Prostate gland (tissue), 2 donors: ENCODE measurements at regions not wholly inside any gene's neighbourhood (a gene's known extent, or its start where the extent isn't known, plus 50 kb on each side); places are given as distances from the start of the nearest gene placed in this dataset.

Source experiments
- CTCF ChIP-seq, 4 experiments: fragments of 200-600 bp in 2 of 4; fragments of 450-650 bp in 2 of 4; sonication (generic) in 2 of 4; IDR thresholded peaks; 1 replicate in 3 of 4; 2 replicates in 1 of 4; pipeline ENCODE4 v1.5.1; 2016 to 2019; ENCODE audit warnings: antibody characterized with exemption in 4 of 4, mild to moderate bottlenecking in 2 of 4, moderate library complexity in 2 of 4
- POLR2A ChIP-seq: fragments of 450-650 bp; IDR thresholded peaks from one replicate; pipeline ENCODE4 v1.6.1; 2016; ENCODE audit warnings: antibody characterized with exemption, mild to moderate bottlenecking
- POLR2AphosphoS5 ChIP-seq: sonication (generic); formaldehyde crosslinking; IDR thresholded peaks from one replicate; pipeline ENCODE4 v1.6.1; 2017; ENCODE audit warnings: antibody characterized with exemption

- TF ChIP-seq POLR2A (no peak), CTCF (IDR thresholded peaks at IDR 0.05) (no peak), POLR2AphosphoS5 (no peak)
Measured at GRCh38 chr6:11448038-11448437, 89.5 kb upstream of the TMEM170B start.
